GM21390 (cell line): ENCODE measurements at regions not wholly inside any gene's neighbourhood (a gene's known extent, or its start where the extent isn't known, plus 50 kb on each side); places are given as distances from the start of the nearest gene placed in this dataset.
A peak's percentile ranks its signal among the peaks of the same experiment; 100 is the strongest.

Experiments
- ATAC-seq: cut with Tn5 transposase; IDR thresholded peaks from one replicate; pipeline ENCODE4 v1.9.1; 2021; ENCODE audit not compliant: unreplicated experiment

- no peak for ATAC-seq
Measured at GRCh38 chr4:112845386-112845785, 204.1 kb upstream of the ANK2 start.

GRCh38 chr4:112847045-112847444 lies 202.4 kb upstream of the ANK2 start:
- no peak for ATAC-seq

GRCh38 chr4:112847781-112848180 lies 201.7 kb upstream of the ANK2 start:
- no peak for ATAC-seq

GRCh38 chr4:112848911-112849310 lies 200.5 kb upstream of the ANK2 start:
- no peak for ATAC-seq

DNA sequence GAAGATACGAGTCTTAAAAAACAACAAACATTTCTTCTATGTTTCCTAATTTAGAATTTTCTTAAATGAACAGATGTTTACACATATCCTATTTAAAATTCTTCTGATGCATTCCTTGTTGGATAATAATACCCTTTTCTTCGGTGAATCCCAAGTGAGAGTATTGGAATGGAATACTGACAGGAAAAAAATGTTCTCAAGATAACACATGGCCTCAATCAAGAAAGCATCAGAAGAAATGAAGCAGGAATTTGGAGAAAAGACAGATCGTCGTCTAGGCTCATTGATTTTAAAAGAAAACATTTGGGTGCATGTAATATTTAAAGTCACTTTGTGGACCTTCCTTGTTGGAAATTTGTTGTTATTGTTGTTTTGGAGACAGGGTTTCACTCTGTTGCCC lies 196.9 kb upstream of the ANK2 start:
- ATAC-seq: no peak

DNA sequence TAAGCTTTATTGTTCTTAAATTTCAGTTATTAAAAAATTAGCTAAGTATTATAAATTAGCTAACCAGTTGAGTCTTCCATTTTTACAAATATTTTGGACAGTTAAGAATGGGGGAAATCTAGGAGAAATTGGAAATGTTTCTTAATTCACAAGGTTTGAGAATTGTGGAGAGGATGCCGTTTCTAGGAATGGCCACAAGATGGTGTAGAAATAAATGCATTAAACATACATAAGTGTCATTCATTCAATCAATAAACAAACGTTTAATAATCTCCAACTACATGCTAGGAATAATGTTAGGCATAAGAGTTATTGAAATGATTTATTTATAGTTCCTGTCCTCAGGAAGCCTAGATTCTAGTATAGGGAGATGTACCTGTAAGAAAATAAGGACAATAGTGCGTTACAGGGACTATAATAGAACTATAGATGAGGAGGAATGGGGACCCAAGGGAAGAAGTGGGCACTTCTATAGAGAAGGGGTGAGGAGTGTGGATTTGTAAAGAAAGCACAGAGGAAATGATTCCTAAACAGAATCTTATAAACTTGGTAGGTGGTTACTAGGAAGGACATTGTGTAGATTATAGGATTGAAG lies 195.7 kb upstream of the ANK2 start:
- ATAC-seq: no peak

DNA sequence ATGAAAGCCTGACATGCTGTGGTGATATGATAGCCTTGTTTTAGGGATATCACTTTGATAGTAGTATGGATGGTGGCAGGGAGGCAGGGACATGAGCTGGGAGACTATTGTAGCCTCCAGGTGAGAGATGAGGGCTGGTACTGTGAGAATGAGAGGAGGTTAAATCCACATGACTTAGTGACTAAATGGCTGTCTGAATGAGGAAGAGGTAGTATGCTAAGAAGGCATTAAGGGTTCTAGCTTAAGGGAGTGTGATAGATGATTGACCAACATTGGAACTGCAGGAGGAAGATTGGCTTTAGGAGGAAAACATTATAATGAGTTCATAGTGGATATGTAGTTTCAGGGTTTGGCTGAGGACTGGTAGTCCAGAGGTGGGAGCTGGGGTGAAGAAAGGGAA lies 195.0 kb upstream of the ANK2 start:
- no peak for ATAC-seq

DNA sequence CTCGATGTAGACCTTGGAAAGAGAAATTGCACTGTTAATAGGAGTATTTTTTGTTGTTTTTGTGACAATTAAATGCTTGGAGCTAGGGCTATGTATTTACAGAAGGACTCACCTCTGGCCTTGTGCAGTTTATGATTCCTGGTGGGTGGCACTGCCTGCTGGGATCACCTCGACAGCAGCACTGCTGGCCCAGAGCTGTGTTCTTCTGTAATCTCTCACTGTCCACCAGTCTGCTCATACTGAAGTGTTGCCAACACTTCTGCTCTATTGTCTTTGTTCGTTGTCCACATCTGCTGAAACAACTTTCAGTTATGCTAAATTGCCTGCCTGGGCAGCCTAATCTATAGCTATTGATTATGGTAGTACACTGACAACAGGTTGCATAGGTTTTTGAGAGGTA lies 194.4 kb upstream of the ANK2 start:
- ATAC-seq: no peak

DNA sequence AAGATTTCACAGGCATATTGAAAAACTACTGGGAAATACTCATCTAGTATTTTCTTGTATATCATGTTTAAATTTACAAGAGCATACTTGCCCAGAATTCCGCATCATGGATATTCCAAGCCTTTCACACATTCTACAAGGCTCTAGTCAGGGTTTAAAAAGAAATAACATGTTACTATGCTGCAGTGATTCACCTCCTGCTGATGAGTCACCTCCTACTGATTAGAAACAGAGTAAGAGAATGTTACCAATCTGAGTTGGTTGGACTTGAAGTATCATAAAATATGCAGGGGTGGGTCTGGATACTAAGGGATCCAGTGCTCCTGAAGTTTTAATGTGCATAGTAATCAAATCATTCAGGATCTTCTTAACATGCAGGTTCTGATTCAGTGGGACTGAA lies 192.0 kb upstream of the ANK2 start:
- no peak for ATAC-seq

GRCh38 chr4:112858751-112859150 lies 190.7 kb upstream of the ANK2 start:
- ATAC-seq: no peak

GRCh38 chr4:112859456-112860184 lies 189.8 kb upstream of the ANK2 start:
- no peak for ATAC-seq

DNA sequence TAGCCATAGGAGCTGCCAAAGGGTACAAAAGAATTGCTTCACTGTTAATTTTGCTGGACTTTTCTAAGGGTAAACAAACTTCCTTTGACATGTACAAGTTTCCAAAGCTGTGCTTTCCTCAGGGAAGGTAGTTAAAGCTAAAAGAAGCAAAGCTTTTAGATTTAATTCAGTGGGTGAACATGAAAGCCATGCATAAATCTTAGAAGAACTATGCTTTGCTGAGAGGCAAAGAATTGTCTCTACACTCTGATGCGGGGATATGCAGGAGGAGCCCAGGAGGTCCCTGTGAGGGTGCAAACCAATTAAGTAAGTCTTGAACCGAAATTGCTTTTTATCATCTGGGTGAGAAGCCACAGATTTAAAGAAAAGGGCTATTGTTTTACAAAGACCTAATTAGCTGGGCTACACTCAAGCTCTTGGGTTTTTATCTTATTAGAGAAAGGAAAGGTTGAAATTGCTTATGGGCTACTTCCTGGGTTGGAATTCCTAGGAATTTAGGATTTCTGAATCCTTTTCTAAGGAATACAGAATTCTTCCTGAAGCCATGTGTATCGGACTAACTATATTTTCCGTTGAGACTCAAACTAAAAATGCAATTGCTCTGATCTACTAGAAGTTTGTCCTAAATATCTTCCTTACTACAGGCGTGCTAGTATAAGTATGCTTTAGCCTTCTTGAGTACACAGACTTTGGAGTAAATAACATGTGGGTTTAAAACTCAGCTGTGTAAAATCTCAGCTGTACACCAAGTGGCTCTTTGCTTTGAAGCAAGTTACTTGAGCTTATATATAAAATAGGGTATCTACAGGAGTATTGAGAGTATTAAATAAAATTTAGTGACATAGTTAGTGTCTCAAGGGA lies 188.4 kb upstream of the ANK2 start:
- no peak for ATAC-seq

DNA sequence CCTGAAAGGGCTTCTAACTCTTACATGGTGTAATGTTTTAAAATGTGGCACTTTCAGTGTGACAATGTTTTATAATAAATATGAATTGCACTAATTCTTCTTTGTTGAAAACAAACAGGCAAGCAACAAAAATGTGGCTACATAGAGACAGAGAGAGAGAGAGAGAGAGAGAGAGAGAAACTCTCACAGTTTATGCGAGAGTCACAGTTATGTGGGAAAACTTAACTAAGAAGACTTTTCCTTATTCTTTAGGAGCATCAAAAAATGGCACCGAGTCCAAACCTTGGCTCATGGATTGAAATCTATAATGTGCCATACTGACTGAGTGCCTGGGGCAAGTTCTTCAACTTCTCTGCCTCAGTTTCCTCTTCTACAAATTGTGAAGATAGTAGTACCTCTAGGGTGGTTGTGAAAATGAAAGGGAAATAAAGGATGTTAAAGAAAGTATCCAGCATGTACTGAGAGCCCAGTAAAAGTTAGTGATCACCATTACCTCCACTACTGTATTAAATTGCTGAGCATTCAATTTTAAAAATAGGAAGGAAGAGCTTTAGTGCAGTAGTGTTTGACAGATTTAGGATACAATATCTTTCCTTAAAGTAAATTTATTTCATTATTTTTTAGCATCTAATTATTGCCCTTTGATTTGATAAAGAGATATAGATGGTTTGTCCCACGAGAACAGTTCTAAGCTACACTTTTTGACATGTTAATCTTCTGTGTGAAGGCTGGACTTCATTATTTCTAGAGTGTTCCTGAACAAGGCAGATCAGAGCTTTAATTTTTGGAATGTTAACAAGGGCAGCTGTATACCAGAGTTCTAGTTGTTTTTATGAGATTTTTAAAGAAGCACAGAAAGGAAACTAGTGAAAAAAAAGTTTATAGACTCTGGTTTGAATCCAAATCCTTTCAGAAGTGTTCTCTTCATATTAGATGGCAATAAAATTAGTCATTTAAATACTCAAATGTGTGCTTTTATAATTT lies 187.5 kb upstream of the ANK2 start:
- ATAC-seq: no peak

GRCh38 chr4:112865443-112865842 lies 184.0 kb upstream of the ANK2 start:
- no peak for ATAC-seq

DNA sequence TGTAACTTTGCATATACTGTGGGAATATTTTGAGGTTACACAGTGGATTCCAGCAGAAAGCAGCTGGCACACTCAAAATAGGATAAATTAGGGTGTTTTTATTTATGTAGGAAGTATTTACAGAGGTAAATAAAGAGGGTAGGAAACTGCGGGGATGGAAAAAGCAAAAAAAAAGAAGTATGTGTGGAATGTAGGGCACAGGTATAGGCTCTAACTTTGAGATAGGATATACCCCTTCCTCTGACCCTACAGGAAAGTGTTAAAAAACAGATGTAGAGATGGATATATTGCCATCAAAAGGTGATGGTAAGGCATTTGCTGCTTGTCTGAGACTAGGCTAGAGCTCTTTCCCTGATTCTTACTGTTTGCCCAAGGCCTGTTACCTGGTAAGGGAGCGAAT lies 173.1 kb upstream of the ANK2 start:
- no peak for ATAC-seq

DNA sequence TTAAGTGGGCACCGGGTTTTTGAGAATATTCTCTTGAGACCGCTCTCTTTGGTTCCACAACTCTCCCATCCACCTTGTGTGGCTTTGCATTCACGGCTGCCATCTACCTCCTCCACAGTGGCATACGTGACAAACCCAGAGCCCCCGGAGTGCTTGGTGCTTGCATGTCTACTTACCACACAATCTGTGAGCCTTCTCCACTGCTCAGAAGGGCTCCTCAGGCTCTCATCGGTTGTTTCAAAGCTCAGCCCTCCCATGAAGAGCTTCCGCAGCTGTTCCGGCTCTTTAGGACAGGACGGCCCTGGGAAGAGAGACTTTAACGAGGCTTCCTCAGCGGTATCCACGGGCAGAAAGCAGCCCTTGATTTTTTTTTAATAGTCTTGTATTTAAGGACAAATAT lies 167.6 kb upstream of the ANK2 start:
- no peak for ATAC-seq

DNA sequence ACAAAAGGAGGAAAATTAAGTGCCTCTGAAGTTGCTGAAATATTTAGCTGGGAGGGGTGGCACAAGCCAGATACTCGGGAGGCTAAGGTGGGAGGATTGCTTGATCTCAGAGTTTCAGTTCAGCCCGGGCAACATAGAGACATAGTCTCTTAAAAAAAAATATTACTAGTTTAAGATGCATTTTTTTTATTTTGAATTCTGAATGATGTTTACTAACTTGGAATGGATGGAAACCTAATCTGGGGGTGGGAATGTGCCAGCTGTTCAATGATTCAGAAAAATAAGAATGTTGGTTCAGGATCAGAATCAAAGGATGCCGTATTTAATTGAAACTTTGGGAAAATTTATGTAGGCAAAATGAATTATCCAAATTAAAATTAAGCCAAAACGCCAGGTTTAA lies 167.2 kb upstream of the ANK2 start:
- ATAC-seq: no peak

DNA sequence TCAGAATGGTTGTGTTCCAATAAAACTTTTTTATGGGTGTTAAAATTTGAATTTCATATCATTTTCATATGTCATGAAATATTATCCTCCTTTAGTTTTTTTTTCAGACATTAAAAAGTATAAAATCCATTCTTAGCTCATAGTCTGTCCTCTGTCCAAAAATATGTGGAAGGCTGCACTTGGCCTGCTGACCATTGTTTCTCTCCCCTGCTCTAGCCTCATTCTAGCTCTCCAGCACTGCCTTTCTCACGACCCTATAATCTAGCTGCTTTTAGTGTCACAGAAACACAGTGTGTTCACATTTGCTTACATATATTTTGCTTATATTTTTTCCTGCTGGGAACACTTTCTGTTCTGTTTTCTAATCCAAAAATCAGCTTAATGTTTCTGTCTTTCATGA lies 165.0 kb upstream of the ANK2 start:
- ATAC-seq: no peak

- ATAC-seq: no peak
Measured at GRCh38 chr4:112885897-112886296, 163.6 kb upstream of the ANK2 start.

DNA sequence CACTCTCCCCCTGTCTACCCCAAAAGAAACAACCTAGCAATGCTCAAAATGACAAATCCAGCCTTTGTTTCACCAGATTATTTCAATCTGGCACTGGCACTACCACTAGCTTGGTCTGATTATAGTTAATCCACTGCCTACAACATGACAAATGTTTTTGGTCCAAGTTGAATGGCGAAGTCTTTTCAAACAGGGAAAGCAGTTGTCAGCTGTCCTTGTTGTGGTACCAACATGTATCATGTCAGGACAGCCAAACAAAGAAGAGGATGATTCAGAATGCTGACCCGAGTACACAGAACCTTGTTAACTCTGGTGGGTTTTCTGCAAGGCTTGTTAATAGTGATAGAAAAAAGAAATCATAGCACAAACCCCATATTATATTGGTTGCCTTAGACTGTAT lies 160.8 kb upstream of the ANK2 start:
- no peak for ATAC-seq

DNA sequence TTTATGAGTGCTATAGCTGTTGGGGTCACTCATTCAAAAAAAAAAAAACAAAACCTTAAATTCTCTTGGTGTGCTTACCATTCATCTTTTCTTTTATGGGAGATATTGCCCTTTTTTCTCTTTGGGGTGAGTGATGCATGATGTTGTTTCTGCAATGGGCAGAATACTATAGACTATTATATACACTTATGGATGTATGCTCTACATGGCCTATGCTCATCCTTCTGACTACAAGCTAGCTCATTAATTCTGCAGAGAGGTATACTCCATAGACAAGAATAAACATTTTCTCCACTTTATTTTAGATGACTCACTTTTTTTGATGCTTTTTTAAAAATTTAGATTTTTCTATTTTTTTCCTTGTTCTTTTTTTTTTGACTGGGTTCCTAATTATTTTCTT lies 160.3 kb upstream of the ANK2 start:
- peak; percentile 27 for ATAC-seq
